ENCODE measurements at regions not wholly inside any gene's neighbourhood (a gene's known extent, or its start where the extent isn't known, plus 50 kb on each side); places are given as distances from the start of the nearest gene placed in this dataset.

DNA sequence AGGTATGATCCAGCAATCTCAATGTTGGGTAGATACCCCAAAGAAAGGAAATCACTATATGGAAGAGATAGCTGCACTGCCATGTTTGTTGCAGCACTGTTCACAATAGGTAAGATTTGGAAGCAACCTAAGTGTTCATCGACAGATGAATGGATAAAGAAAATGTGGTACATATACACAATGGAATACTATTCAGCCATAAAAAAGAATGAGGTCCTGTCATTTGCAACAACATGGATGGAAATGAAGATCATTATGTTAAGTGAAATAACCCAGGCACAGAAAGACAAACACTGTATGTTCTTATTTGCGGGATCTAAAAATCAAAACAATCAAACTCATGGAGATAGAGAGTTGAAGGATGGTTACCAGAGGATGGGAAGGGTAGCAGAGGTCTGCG lies 372.4 kb upstream of the SPRED2 start:
- Mint-ChIP-seq H3K4me1 (no peaks in the 10 kb centered on the region), H3K27ac (ENCODE audit: low read depth) (no peak overlapping the region)

DNA sequence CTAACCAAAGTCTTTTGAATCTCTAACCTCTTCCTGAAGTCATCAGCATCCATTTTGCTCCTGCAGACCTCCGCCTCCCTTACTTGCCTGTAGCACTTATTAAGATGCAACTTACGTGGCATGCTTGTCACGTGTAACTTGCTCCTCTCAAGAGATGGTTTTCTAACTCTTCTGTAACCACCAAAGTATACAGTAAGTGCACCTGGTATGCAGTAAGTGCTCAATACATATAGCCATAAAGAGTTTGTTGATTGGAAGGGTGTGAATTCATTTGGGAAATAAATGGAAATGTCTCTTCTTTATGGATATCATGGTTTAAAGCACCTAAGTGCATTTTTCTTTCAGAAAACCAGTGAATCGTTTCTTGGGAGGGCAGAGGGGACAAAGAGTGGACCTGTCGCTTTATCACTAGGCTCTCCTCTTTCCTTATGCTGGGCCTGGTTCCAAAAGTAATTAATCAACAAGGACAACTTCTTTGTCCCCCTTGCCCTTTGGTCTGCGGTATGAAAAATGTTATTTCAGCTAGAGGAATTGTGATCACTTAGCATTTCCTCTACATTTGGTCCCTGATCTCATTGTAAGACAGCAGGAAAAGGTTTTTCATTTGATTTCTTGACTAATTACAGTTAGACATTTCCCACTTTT lies 370.0 kb upstream of the SPRED2 start:
- no peak for ATAC-seq (replicated peaks; ENCODE audit: extremely low read depth, poor library complexity, severe bottlenecking)
- Mint-ChIP-seq H3K27ac (ENCODE audit: low read depth) (no peak overlapping the region), H3K4me1 (no peaks in the 10 kb centered on the region), H3K27me3 (no peaks in the 10 kb centered on the region), H3K9me3 (peaks cover 8% of the 10 kb centered on the region), H3K4me3 (no peak overlapping the region), H3K36me3 (ENCODE audit: insufficient read depth) (no peaks in the 10 kb centered on the region)
- DNase-seq (ENCODE audit: low spot score in 2 of 2): no peak

More for the DNA sequence above, 372.4 kb upstream of the SPRED2 start:
- Mint-ChIP-seq H3K9me3 (peaks cover 17% of the 10 kb centered on the region), H3K36me3 (ENCODE audit: insufficient read depth) (no peaks in the 10 kb centered on the region), H3K4me3 (no peak overlapping the region), H3K27me3 (no peaks in the 10 kb centered on the region)
- ATAC-seq (replicated peaks; ENCODE audit: extremely low read depth, poor library complexity, severe bottlenecking) (no peak), DNase-seq (ENCODE audit: low spot score in 2 of 2) (no peak)

DNA sequence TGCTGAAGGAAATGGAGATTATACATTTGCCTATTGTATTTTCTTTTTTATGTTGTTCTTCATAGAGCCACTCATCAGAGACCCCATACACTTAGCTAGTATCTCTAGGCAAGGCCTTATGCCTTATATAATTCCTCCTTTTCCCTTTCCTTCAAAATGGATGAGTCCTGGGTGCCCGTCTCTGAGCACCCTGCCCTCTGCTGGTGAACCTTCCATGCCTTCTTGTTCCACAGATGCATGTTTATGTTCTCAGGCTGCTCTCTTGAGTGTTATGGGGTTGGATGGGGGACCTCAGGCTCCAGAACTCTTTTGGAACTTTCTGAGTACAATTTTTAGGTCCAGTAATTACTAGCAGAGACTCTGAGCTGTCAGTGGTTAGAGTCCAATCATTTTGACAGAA lies 368.6 kb upstream of the SPRED2 start:
- Mint-ChIP-seq H3K4me1 (no peaks in the 10 kb centered on the region), H3K9me3 (peaks cover 8% of the 10 kb centered on the region), H3K27ac (ENCODE audit: low read depth) (no peak overlapping the region), H3K27me3 (no peaks in the 10 kb centered on the region), H3K36me3 (ENCODE audit: insufficient read depth) (no peaks in the 10 kb centered on the region), H3K4me3 (no peak overlapping the region)
- DNase-seq (ENCODE audit: low spot score in 2 of 2): no peak
- ATAC-seq (replicated peaks; ENCODE audit: extremely low read depth, poor library complexity, severe bottlenecking): no peak

- Mint-ChIP-seq H3K9me3 (no peaks in the 10 kb centered on the region), H3K4me1 (no peaks in the 10 kb centered on the region), H3K27me3 (no peaks in the 10 kb centered on the region), H3K4me3 (no peak overlapping the region), H3K27ac (ENCODE audit: low read depth) (no peak overlapping the region), H3K36me3 (ENCODE audit: insufficient read depth) (no peaks in the 10 kb centered on the region)
- no peak for DNase-seq (ENCODE audit: low spot score in 2 of 2)
- ATAC-seq (replicated peaks; ENCODE audit: extremely low read depth, poor library complexity, severe bottlenecking): no peak
These were observed 366.9 kb upstream of the SPRED2 start for GRCh38 chr2:65799141-65799854.

DNA sequence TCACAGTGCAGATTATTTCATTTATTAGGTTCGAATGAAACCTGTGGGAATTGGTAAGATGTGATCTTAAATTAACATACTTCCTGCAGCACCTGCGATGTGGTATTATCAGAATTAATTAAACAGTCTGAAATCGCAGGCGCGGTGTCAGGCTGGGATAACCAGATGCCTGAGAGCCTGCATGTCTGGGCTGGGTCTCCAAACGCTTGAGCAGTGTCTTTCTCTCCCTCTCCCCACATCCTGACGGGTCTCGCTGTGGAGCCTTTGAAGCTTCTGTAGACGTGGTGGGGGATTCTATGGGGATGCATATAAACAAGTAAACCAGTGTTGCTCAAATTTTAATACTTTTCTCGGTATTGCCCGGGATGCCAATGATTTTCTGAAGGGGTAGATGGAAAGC lies 366.2 kb upstream of the SPRED2 start:
- Mint-ChIP-seq H3K4me3 (no peak overlapping the region), H3K27me3 (no peaks in the 10 kb centered on the region), H3K9me3 (no peaks in the 10 kb centered on the region), H3K36me3 (ENCODE audit: insufficient read depth) (no peaks in the 10 kb centered on the region), H3K4me1 (no peaks in the 10 kb centered on the region), H3K27ac (ENCODE audit: low read depth) (no peak overlapping the region)
- ATAC-seq (replicated peaks; ENCODE audit: extremely low read depth, poor library complexity, severe bottlenecking) (no peak), DNase-seq (ENCODE audit: low spot score in 2 of 2) (no peak)

DNA sequence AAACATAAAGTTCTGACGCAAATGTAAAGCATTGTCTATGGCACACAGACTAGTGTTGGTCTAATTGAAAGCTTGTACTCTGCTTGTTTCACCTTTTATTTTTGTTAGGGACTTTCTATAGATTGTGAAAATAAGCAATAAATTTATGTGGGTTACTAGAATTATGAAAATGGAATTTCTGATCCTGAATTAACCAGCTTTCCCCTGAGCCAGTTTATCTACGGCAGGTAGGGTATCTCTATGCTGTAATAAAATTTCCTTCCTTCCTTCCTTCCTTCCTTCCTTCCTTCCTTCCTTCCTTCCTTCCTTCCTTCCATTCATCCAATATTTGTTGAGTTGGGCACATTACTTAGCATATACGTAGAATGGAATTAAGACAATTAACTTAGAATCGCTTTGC lies 362.6 kb upstream of the SPRED2 start:
- Mint-ChIP-seq H3K27ac (ENCODE audit: low read depth) (no peak overlapping the region), H3K9me3 (no peaks in the 10 kb centered on the region), H3K4me1 (no peaks in the 10 kb centered on the region), H3K36me3 (ENCODE audit: insufficient read depth) (no peaks in the 10 kb centered on the region), H3K4me3 (no peak overlapping the region), H3K27me3 (no peaks in the 10 kb centered on the region)
- DNase-seq (ENCODE audit: low spot score in 2 of 2) (no peak), ATAC-seq (replicated peaks; ENCODE audit: extremely low read depth, poor library complexity, severe bottlenecking) (no peak)

DNA sequence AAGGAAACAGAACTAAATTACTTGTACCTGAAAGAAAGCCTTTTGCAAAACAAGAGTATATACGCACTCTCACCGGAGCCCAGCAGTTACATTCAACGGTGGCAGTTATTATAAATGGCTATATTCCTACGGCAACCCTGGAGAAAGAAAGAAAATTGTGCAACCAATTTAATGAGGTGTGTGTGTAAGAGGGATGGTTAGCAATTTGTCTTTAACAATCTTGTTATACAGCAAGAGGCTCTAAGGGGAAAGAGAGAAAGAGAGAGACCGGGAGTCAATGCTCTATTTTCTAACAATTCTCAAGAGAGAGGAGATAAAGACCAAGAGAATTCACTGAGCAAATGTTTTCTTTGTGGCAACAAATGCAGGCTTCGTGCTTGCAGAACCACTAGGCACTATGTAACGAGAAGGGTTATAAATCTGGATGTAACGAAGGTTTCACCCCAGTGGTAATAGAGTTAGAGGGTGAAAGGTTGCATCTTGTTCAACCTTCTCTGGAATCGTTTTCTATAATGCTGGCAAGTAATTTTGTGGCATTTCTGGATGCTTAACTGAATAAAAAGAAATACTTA lies 359.1 kb upstream of the SPRED2 start:
- H3K4me1 Mint-ChIP-seq: no peaks in the 10 kb centered on the region
- DNase-seq (ENCODE audit: low spot score in 2 of 2) (no peak), ATAC-seq (replicated peaks; ENCODE audit: extremely low read depth, poor library complexity, severe bottlenecking) (no peak)
- no peaks in the 10 kb centered on the region for H3K36me3 Mint-ChIP-seq (ENCODE audit: insufficient read depth)
- H3K27ac Mint-ChIP-seq (ENCODE audit: low read depth): no peak overlapping the region
- H3K27me3 Mint-ChIP-seq: no peaks in the 10 kb centered on the region
- peaks cover 6% of the 10 kb centered on the region for H3K9me3 Mint-ChIP-seq
- no peak overlapping the region for H3K4me3 Mint-ChIP-seq

- Mint-ChIP-seq H3K27me3 (no peaks in the 10 kb centered on the region), H3K4me3 (no peak overlapping the region), H3K36me3 (ENCODE audit: insufficient read depth) (no peaks in the 10 kb centered on the region), H3K27ac (ENCODE audit: low read depth) (no peak overlapping the region), H3K4me1 (no peaks in the 10 kb centered on the region), H3K9me3 (peaks cover 8% of the 10 kb centered on the region)
- ATAC-seq (replicated peaks; ENCODE audit: extremely low read depth, poor library complexity, severe bottlenecking) (no peak), DNase-seq (ENCODE audit: low spot score in 2 of 2) (no peak)
These were observed 358.2 kb upstream of the SPRED2 start for GRCh38 chr2:65790676-65790935.

DNA sequence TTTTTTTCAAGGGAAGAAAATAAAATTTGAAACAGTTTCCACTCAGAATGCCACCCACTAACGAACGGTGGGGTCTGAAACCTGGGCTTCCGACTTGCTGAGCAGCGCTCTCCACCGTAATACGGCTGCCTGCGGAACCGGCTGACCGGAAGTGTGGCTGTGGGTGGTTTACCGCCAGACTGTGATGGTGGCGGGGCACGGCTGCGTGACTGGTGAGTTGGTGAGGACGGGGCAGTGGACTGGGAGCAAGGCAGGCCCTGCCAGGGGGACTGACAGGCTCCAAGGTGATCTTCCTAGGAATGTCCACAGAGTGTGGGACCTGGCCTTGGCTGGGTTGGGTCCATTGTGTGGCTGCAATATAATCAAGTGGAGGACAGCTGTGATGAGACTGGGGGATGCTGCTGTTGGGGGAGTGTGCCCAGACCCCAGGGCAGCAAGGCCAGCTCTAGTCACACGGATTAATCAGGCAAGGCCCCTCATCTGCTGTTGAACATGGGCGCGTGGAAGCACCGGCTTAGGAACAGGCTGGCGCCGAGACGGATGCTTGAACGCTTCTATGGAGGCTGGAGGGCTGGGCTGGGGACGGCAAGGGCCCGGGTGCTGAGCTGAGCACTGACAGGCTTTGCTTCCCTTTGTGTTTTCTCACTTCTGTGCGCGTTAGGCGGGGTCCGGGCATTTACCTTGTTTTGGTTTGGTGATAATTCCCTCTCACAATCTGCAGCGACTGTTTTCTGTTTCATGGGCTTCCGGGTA lies 357.7 kb upstream of the SPRED2 start:
- Mint-ChIP-seq H3K9me3 (peaks cover 13% of the 10 kb centered on the region), H3K27ac (ENCODE audit: low read depth) (no peak overlapping the region), H3K4me3 (no peak overlapping the region), H3K27me3 (no peaks in the 10 kb centered on the region), H3K36me3 (ENCODE audit: insufficient read depth) (no peaks in the 10 kb centered on the region), H3K4me1 (no peaks in the 10 kb centered on the region)
- DNase-seq (ENCODE audit: low spot score in 2 of 2) (no peak), ATAC-seq (replicated peaks; ENCODE audit: extremely low read depth, poor library complexity, severe bottlenecking) (no peak)

DNA sequence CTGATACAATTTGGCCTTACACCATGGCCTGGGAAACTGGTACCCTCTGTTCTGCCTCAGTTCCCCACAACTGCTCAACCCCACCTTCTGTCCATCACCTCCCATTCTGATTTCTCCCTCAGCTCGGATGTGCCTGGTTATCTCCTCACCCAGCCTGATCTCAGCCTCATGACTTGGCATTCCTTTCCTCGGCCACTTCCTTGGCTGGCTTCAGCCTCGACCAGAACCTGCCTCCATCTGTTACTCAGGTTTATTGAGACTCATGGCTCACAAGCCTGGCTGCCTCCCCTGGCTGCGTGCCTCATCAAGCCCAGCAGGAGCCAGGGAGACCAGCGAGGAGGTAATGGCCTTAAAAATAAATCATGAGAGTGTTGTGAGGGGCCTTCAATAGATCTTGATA lies 356.2 kb upstream of the SPRED2 start:
- Mint-ChIP-seq H3K27ac (ENCODE audit: low read depth) (no peak overlapping the region), H3K4me3 (no peak overlapping the region), H3K27me3 (no peaks in the 10 kb centered on the region), H3K9me3 (peaks cover 14% of the 10 kb centered on the region), H3K4me1 (no peaks in the 10 kb centered on the region), H3K36me3 (ENCODE audit: insufficient read depth) (no peaks in the 10 kb centered on the region)
- DNase-seq (ENCODE audit: low spot score in 2 of 2) (no peak), ATAC-seq (replicated peaks; ENCODE audit: extremely low read depth, poor library complexity, severe bottlenecking) (no peak)

DNA sequence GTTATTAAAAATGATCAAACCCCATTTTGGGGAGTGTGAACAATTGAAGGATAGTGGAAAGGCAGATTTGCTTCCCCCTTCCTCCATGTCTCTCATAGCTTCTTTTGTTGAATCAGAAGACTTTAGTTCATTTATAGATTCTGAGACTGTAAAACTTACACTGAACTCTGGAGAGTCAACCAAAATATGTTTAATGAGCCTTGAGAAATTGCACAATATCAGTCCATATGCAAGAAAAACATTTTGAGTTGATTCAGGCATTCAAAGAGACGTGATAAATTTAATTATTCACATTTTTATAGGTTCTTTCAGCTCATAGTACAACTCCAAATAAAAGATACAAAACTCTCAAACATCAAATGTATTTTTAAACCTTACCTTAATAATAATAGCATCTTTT lies 354.4 kb upstream of the SPRED2 start:
- H3K9me3 Mint-ChIP-seq: peaks cover 14% of the 10 kb centered on the region
- H3K36me3 Mint-ChIP-seq (ENCODE audit: insufficient read depth): no peaks in the 10 kb centered on the region
- ATAC-seq (replicated peaks; ENCODE audit: extremely low read depth, poor library complexity, severe bottlenecking) (no peak), DNase-seq (ENCODE audit: low spot score in 2 of 2) (no peak)
- H3K27ac Mint-ChIP-seq (ENCODE audit: low read depth): no peak overlapping the region
- no peak overlapping the region for H3K4me3 Mint-ChIP-seq
- H3K27me3 Mint-ChIP-seq: no peaks in the 10 kb centered on the region
- no peaks in the 10 kb centered on the region for H3K4me1 Mint-ChIP-seq

- Mint-ChIP-seq H3K4me3 (no peak overlapping the region), H3K27me3 (no peaks in the 10 kb centered on the region), H3K9me3 (peaks cover 14% of the 10 kb centered on the region), H3K27ac (ENCODE audit: low read depth) (no peak overlapping the region), H3K36me3 (ENCODE audit: insufficient read depth) (no peaks in the 10 kb centered on the region), H3K4me1 (no peaks in the 10 kb centered on the region)
- ATAC-seq (replicated peaks; ENCODE audit: extremely low read depth, poor library complexity, severe bottlenecking): no peak
- DNase-seq (ENCODE audit: low spot score in 2 of 2): no peak
These were observed 353.8 kb upstream of the SPRED2 start for GRCh38 chr2:65786007-65786717.
